SK-N-SH (cell line): ENCODE measurements at regions not wholly inside any gene's neighbourhood (a gene's known extent, or its start where the extent isn't known, plus 50 kb on each side); places are given as distances from the start of the nearest gene placed in this dataset.

Experiments
- CTCF ChIA-PET: fragments of 300-600, 350-600 bp; formaldehyde crosslinking; extraction: SDS; loops from one replicate; lab custom pipeline; 2021; lab: Yijun Ruan, JAX
- POLR2A ChIA-PET: fragments of 350-600 bp; sonication (Branson Sonifier 250); formaldehyde crosslinking; extraction: SDS; loops from one replicate; lab custom pipeline; 2020; ENCODE audit warnings: antibody characterized with exemption, inconsistent platforms; lab: Yijun Ruan, JAX
- DNase-seq: peaks from one replicate; pipeline ENCODE4 v3.0.0; 2012
- H2AFZ ChIP-seq: fragments of 200-600 bp; sonication (generic); 2 replicates; pipeline ENCODE4 v1.8.1; 2016; ENCODE audit warnings: antibody characterized with exemption, mild to moderate bottlenecking, low read depth
- H3F3A ChIP-seq: fragments of 200-600 bp; sonication (generic); replicated peaks from 2 replicates; pipeline ENCODE3; 2016; ENCODE audit warnings: antibody characterized with exemption, mild to moderate bottlenecking; ENCODE audit not compliant: insufficient read depth
- H3K27ac ChIP-seq, 2 experiments: fragments of 200-500 bp in 1 of 2; fragments of 200-600 bp in 1 of 2; sonication (Bioruptor generic) in 1 of 2; sonication (generic), shearing (Covaris generic) in 1 of 2; 2 replicates each; pipeline versions ENCODE4 v1.5.1 to v1.6.1; 2014 to 2016; ENCODE audit warnings: low read depth in 2 of 2, inconsistent platforms in 1 of 2, low read length in 1 of 2, mild to moderate bottlenecking in 1 of 2, mixed read lengths in 1 of 2
- H3K27me3 ChIP-seq: fragments of 200-600 bp; sonication (generic), shearing (Covaris generic); 2 replicates; pipeline ENCODE4 v1.6.1; 2016; ENCODE audit warnings: mixed run types; ENCODE audit not compliant: insufficient read depth
- H3K36me3 ChIP-seq, 2 experiments: fragments of 200-500 bp in 1 of 2; fragments of 200-600 bp in 1 of 2; sonication (Bioruptor generic) in 1 of 2; sonication (generic) in 1 of 2; replicated peaks in 1 of 2; 2 replicates each; pipeline versions ENCODE3 to v1.5.1; 2014 to 2016; ENCODE audit warnings: low read length in 1 of 2, mild to moderate bottlenecking in 1 of 2; ENCODE audit not compliant: insufficient read depth in 2 of 2, control insufficient read depth in 1 of 2
- H3K4me1 ChIP-seq, 2 experiments: fragments of 200-500 bp in 1 of 2; fragments of 200-600 bp in 1 of 2; sonication (Bioruptor generic) in 1 of 2; sonication (generic), shearing (Covaris generic) in 1 of 2; 2 replicates each; pipeline versions ENCODE4 v1.5.1 to v1.6.1; 2014 to 2016; ENCODE audit warnings: low read depth in 1 of 2, low read length in 1 of 2, mixed run types in 1 of 2; ENCODE audit not compliant: insufficient read depth in 2 of 2, control insufficient read depth in 1 of 2
- H3K4me2 ChIP-seq: fragments of 200-600 bp; sonication (generic), shearing (Covaris generic); 2 replicates; pipeline ENCODE4 v1.6.1; 2017; ENCODE audit warnings: mixed run types
- H3K4me3 ChIP-seq, 2 experiments: fragments of 200-500 bp in 1 of 2; fragments of 200-600 bp in 1 of 2; sonication (Bioruptor generic) in 1 of 2; sonication (generic), shearing (Covaris generic) in 1 of 2; 2 replicates each; pipeline versions ENCODE4 v1.5.1 to v1.8.1; 2014 to 2016; ENCODE audit warnings: low read depth in 2 of 2, inconsistent platforms in 1 of 2, low read length in 1 of 2, mild to moderate bottlenecking in 1 of 2, mixed read lengths in 1 of 2, moderate library complexity in 1 of 2
- H3K79me2 ChIP-seq: fragments of 200-600 bp; sonication (generic); 2 replicates; pipeline ENCODE4 v1.8.1; 2017; ENCODE audit warnings: mild to moderate bottlenecking; ENCODE audit not compliant: insufficient read depth
- H3K9ac ChIP-seq: fragments of 200-600 bp; sonication (generic); 2 replicates; pipeline ENCODE4 v1.6.1; 2017; ENCODE audit warnings: mixed run types
- H3K9me2 ChIP-seq: fragments of 200-600 bp; sonication (generic); 2 replicates; pipeline ENCODE4 v1.6.1; 2017; ENCODE audit warnings: mixed run types
- H3K9me3 ChIP-seq: fragments of 200-600 bp; sonication (generic); 2 replicates; pipeline ENCODE4 v1.6.1; 2017; ENCODE audit warnings: mixed run types, mild to moderate bottlenecking, moderate library complexity
- H4K20me1 ChIP-seq: fragments of 200-600 bp; sonication (generic); 2 replicates; pipeline ENCODE4 v1.6.1; 2017; ENCODE audit warnings: mild to moderate bottlenecking, mixed run types; ENCODE audit not compliant: insufficient read depth
- EZH2phosphoT487 ChIP-seq: fragments of 200-600 bp; sonication (generic); IDR thresholded peaks from 2 replicates; pipeline ENCODE4 v1.6.1; 2017; ENCODE audit warnings: low read depth, mixed run types, mild to moderate bottlenecking, antibody characterized with exemption, moderate library complexity, borderline replicate concordance
- GABPA ChIP-seq: IDR thresholded peaks from 2 replicates; pipeline ENCODE4 v1.4.0; 2012; ENCODE audit warnings: low read depth, mild to moderate bottlenecking
- JUND ChIP-seq: IDR thresholded peaks from 2 replicates; pipeline ENCODE4 v1.4.0; 2012
- MEF2A ChIP-seq: IDR thresholded peaks from 2 replicates; pipeline ENCODE4 v1.4.0; 2012; ENCODE audit warnings: low read depth, borderline replicate concordance
- RAD21 ChIP-seq: IDR thresholded peaks from 2 replicates; pipeline ENCODE4 v1.6.1; 2012; ENCODE audit warnings: mild to moderate bottlenecking, low read length
- SIN3A ChIP-seq: IDR thresholded peaks from 2 replicates; pipeline ENCODE4 v1.6.1; 2012; ENCODE audit warnings: low read depth, mild to moderate bottlenecking, low read length, moderate library complexity, borderline replicate concordance
- SMC3 ChIP-seq: IDR thresholded peaks from 2 replicates; pipeline ENCODE4 v1.6.1; 2012; ENCODE audit warnings: low read depth, low read length, improper control_type of control experiment
- TEAD4 ChIP-seq: IDR thresholded peaks from 2 replicates; pipeline ENCODE4 v1.4.0; 2012; ENCODE audit warnings: mild to moderate bottlenecking, borderline replicate concordance; ENCODE audit not compliant: insufficient read depth
- WGBS: methylation state at CpG from one replicate; pipeline ENCODE4 v1.1.6; 2017; ENCODE audit warnings: low lambda C conversion rate; 5-methylcytosine and 5-hydroxymethylcytosine counted together
- TF ChIP-seq, protein P1 (sequence below): fragments of 150-350 bp; IDR thresholded peaks from 2 replicates; pipeline ENCODE4 v1.6.1; 2016; ENCODE audit warnings: mild to moderate bottlenecking, low read depth, low read length
- TF ChIP-seq, protein P2 (sequence below): fragments of 200-600 bp; sonication (generic); IDR thresholded peaks from 2 replicates; pipeline ENCODE4 v1.6.1; 2017; ENCODE audit warnings: antibody characterized with exemption, mild to moderate bottlenecking, moderate library complexity
- TF ChIP-seq, protein P3 (sequence below): IDR thresholded peaks from 2 replicates; pipeline ENCODE4 v1.4.0; 2012; ENCODE audit warnings: low read depth
- TF ChIP-seq, protein P4 (sequence below): IDR thresholded peaks from 2 replicates; pipeline ENCODE4 v1.6.1; 2012; ENCODE audit warnings: mild to moderate bottlenecking, low read depth, low read length, moderate library complexity

DNA sequence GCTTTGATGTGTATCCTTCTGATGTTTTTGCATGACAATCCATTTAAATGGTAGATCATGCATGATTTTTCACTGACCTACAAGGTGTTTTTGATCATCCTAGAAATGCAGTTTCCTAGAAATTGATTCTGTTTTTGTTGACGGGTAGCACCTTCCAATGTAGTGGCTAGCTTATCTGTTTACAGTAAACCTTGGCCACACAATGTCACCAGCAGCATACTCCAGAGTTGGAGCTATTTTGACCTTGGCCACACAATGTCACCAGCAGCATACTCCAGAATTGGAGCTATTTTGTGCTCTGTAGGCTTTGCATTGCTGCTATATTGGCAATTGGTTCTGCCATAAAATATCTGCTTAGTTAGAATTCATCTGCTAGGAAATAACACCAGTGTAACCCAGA lies 74.6 kb upstream of the NAA20 start:
- POLR2A ChIA-PET, result no interaction called here
- no peak for TF ChIP-seq RAD21
- TF ChIP-seq, protein P1, sequence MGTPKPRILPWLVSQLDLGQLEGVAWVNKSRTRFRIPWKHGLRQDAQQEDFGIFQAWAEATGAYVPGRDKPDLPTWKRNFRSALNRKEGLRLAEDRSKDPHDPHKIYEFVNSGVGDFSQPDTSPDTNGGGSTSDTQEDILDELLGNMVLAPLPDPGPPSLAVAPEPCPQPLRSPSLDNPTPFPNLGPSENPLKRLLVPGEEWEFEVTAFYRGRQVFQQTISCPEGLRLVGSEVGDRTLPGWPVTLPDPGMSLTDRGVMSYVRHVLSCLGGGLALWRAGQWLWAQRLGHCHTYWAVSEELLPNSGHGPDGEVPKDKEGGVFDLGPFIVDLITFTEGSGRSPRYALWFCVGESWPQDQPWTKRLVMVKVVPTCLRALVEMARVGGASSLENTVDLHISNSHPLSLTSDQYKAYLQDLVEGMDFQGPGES, result no peak
- no peak for TF ChIP-seq TEAD4
- TF ChIP-seq SMC3, result no peak
- TF ChIP-seq, protein P2, sequence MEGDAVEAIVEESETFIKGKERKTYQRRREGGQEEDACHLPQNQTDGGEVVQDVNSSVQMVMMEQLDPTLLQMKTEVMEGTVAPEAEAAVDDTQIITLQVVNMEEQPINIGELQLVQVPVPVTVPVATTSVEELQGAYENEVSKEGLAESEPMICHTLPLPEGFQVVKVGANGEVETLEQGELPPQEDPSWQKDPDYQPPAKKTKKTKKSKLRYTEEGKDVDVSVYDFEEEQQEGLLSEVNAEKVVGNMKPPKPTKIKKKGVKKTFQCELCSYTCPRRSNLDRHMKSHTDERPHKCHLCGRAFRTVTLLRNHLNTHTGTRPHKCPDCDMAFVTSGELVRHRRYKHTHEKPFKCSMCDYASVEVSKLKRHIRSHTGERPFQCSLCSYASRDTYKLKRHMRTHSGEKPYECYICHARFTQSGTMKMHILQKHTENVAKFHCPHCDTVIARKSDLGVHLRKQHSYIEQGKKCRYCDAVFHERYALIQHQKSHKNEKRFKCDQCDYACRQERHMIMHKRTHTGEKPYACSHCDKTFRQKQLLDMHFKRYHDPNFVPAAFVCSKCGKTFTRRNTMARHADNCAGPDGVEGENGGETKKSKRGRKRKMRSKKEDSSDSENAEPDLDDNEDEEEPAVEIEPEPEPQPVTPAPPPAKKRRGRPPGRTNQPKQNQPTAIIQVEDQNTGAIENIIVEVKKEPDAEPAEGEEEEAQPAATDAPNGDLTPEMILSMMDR, result no peak
- TF ChIP-seq, protein P3, sequence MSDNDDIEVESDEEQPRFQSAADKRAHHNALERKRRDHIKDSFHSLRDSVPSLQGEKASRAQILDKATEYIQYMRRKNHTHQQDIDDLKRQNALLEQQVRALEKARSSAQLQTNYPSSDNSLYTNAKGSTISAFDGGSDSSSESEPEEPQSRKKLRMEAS, result no peak
- TF ChIP-seq MEF2A, result no peak
- TF ChIP-seq JUND, result no peak
- TF ChIP-seq GABPA, result no peak
- TF ChIP-seq, protein P4, sequence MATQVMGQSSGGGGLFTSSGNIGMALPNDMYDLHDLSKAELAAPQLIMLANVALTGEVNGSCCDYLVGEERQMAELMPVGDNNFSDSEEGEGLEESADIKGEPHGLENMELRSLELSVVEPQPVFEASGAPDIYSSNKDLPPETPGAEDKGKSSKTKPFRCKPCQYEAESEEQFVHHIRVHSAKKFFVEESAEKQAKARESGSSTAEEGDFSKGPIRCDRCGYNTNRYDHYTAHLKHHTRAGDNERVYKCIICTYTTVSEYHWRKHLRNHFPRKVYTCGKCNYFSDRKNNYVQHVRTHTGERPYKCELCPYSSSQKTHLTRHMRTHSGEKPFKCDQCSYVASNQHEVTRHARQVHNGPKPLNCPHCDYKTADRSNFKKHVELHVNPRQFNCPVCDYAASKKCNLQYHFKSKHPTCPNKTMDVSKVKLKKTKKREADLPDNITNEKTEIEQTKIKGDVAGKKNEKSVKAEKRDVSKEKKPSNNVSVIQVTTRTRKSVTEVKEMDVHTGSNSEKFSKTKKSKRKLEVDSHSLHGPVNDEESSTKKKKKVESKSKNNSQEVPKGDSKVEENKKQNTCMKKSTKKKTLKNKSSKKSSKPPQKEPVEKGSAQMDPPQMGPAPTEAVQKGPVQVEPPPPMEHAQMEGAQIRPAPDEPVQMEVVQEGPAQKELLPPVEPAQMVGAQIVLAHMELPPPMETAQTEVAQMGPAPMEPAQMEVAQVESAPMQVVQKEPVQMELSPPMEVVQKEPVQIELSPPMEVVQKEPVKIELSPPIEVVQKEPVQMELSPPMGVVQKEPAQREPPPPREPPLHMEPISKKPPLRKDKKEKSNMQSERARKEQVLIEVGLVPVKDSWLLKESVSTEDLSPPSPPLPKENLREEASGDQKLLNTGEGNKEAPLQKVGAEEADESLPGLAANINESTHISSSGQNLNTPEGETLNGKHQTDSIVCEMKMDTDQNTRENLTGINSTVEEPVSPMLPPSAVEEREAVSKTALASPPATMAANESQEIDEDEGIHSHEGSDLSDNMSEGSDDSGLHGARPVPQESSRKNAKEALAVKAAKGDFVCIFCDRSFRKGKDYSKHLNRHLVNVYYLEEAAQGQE, result no peak
- TF ChIP-seq SIN3A, result no peak
- no peak for TF ChIP-seq EZH2phosphoT487
- Histone ChIP-seq H3K27ac (no peak overlapping the region; a peak in 1 of 4 replicates), H3K4me3 (no peak overlapping the region), H2AFZ (no peak overlapping the region), H4K20me1 (no peaks in the 10 kb centered on the region), H3K36me3 (peaks cover 0 to 3% of the 10 kb centered on the region in 2 experiments), H3F3A (no peaks in the 10 kb centered on the region), H3K9me3 (no peaks in the 10 kb centered on the region), H3K27me3 (no peaks in the 10 kb centered on the region), H3K9me2 (no peaks in the 10 kb centered on the region), H3K9ac (no peak overlapping the region), H3K4me1 (peaks cover 0 to 15% of the 10 kb centered on the region in 2 experiments; a peak in 2 of 4 replicates), H3K4me2 (no peak overlapping the region), H3K79me2 (no peaks in the 10 kb centered on the region)
- WGBS, result 24% methylated on average over 1 of the region's 1 CpG
- CTCF ChIA-PET, result no interaction called here
- no peak for DNase-seq
